ENCODE measurements at regions not wholly inside any gene's neighbourhood (a gene's known extent, or its start where the extent isn't known, plus 50 kb on each side); places are given as distances from the start of the nearest gene placed in this dataset.

DNA sequence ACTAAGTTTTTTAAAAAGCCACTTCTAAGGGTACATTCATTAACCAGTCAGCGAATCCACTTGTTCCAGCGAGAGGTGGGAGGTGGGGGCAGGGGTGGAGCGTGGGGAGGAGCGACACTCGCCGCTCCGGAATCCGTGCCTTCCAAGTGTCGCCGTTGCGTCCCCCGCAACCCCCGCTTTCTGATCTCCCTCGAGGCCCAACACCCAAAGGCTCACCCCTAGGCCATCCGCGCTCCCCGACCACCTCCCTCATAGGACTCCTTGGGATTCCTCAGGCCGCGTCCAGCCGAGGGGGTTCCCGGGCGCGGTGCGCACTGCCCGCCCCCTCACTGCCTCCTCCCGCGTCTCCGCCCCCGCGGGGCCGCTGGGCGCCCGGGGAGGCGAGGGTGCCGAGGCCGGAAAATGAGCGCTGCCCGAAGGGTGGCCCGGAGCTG lies 108.1 kb upstream of the STOX2 start:
- TF ChIP-seq SMARCE1 (IDR thresholded peaks at IDR 0.05) (no peak), EP300 (IDR thresholded peaks at IDR 0.05; ENCODE audit: low read length) (no peak), C11orf30 (IDR thresholded peaks at IDR 0.05; ENCODE audit: low read depth) (no peak), MED1 (CRISPR knock-in tag; IDR thresholded peaks at IDR 0.05; ENCODE audit: borderline replicate concordance) (no peak), ZNF134 (CRISPR knock-in tag; conservative IDR thresholded peaks at IDR 0.05) (no peak)
- TF ChIP-seq, protein P1, sequence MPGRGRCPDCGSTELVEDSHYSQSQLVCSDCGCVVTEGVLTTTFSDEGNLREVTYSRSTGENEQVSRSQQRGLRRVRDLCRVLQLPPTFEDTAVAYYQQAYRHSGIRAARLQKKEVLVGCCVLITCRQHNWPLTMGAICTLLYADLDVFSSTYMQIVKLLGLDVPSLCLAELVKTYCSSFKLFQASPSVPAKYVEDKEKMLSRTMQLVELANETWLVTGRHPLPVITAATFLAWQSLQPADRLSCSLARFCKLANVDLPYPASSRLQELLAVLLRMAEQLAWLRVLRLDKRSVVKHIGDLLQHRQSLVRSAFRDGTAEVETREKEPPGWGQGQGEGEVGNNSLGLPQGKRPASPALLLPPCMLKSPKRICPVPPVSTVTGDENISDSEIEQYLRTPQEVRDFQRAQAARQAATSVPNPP (IDR thresholded peaks at IDR 0.05; ENCODE audit: borderline replicate concordance, insufficient read depth, insufficient read length), result no peak
- TF ChIP-seq, protein P2, sequence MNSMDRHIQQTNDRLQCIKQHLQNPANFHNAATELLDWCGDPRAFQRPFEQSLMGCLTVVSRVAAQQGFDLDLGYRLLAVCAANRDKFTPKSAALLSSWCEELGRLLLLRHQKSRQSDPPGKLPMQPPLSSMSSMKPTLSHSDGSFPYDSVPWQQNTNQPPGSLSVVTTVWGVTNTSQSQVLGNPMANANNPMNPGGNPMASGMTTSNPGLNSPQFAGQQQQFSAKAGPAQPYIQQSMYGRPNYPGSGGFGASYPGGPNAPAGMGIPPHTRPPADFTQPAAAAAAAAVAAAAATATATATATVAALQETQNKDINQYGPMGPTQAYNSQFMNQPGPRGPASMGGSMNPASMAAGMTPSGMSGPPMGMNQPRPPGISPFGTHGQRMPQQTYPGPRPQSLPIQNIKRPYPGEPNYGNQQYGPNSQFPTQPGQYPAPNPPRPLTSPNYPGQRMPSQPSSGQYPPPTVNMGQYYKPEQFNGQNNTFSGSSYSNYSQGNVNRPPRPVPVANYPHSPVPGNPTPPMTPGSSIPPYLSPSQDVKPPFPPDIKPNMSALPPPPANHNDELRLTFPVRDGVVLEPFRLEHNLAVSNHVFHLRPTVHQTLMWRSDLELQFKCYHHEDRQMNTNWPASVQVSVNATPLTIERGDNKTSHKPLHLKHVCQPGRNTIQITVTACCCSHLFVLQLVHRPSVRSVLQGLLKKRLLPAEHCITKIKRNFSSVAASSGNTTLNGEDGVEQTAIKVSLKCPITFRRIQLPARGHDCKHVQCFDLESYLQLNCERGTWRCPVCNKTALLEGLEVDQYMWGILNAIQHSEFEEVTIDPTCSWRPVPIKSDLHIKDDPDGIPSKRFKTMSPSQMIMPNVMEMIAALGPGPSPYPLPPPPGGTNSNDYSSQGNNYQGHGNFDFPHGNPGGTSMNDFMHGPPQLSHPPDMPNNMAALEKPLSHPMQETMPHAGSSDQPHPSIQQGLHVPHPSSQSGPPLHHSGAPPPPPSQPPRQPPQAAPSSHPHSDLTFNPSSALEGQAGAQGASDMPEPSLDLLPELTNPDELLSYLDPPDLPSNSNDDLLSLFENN (IDR thresholded peaks at IDR 0.05; ENCODE audit: low read depth in 2 of 2, low read length in 2 of 2), result no peak
- TF ChIP-seq, protein P3, sequence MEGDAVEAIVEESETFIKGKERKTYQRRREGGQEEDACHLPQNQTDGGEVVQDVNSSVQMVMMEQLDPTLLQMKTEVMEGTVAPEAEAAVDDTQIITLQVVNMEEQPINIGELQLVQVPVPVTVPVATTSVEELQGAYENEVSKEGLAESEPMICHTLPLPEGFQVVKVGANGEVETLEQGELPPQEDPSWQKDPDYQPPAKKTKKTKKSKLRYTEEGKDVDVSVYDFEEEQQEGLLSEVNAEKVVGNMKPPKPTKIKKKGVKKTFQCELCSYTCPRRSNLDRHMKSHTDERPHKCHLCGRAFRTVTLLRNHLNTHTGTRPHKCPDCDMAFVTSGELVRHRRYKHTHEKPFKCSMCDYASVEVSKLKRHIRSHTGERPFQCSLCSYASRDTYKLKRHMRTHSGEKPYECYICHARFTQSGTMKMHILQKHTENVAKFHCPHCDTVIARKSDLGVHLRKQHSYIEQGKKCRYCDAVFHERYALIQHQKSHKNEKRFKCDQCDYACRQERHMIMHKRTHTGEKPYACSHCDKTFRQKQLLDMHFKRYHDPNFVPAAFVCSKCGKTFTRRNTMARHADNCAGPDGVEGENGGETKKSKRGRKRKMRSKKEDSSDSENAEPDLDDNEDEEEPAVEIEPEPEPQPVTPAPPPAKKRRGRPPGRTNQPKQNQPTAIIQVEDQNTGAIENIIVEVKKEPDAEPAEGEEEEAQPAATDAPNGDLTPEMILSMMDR (IDR thresholded peaks at IDR 0.05 in 2 of 3, conservative IDR thresholded peaks at IDR 0.05 in 1 of 3; ENCODE audit: insufficient read depth in 2 of 3, low read depth in 1 of 3, low read length in 3 of 3), result no peak
- TF ChIP-seq, protein P4, sequence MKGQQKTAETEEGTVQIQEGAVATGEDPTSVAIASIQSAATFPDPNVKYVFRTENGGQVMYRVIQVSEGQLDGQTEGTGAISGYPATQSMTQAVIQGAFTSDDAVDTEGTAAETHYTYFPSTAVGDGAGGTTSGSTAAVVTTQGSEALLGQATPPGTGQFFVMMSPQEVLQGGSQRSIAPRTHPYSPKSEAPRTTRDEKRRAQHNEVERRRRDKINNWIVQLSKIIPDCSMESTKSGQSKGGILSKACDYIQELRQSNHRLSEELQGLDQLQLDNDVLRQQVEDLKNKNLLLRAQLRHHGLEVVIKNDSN (CRISPR knock-in tag; IDR thresholded peaks at IDR 0.05), result no peak
- TF ChIP-seq, protein P5, sequence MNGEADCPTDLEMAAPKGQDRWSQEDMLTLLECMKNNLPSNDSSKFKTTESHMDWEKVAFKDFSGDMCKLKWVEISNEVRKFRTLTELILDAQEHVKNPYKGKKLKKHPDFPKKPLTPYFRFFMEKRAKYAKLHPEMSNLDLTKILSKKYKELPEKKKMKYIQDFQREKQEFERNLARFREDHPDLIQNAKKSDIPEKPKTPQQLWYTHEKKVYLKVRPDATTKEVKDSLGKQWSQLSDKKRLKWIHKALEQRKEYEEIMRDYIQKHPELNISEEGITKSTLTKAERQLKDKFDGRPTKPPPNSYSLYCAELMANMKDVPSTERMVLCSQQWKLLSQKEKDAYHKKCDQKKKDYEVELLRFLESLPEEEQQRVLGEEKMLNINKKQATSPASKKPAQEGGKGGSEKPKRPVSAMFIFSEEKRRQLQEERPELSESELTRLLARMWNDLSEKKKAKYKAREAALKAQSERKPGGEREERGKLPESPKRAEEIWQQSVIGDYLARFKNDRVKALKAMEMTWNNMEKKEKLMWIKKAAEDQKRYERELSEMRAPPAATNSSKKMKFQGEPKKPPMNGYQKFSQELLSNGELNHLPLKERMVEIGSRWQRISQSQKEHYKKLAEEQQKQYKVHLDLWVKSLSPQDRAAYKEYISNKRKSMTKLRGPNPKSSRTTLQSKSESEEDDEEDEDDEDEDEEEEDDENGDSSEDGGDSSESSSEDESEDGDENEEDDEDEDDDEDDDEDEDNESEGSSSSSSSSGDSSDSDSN (IDR thresholded peaks at IDR 0.05; ENCODE audit: borderline replicate concordance in 1 of 2, low read depth in 2 of 2, low read length in 2 of 2), result no peak
